Stimulated activated CD8-positive, alpha-beta memory T cell treated with anti-CD3 and anti-CD28 coated beads, Interleukin-12 subunit alpha, Interleukin-12 subunit beta, amount 100 ng/mL, for 24 hours (primary cell): ENCODE measurements at regions not wholly inside any gene's neighbourhood (a gene's known extent, or its start where the extent isn't known, plus 50 kb on each side); places are given as distances from the start of the nearest gene placed in this dataset.
A peak's percentile ranks its signal among the peaks of the same experiment; 100 is the strongest.

Source experiments
- DNase-seq: peaks from one replicate; pipeline ENCODE4 v3.0.0-alpha.2; 2020; ENCODE audit errors: extremely low read depth

- DNase-seq: no peak
Observed at GRCh38 chr13:59348617-59349016, 815.1 kb downstream of the DIAPH3 start.

- DNase-seq: no peak
Observed at GRCh38 chr13:59352600-59352999, 811.1 kb downstream of the DIAPH3 start.

- DNase-seq: no peak
Observed at GRCh38 chr13:59354665-59355369, 808.9 kb downstream of the DIAPH3 start.

GRCh38 chr13:59356607-59357006 lies 807.1 kb downstream of the DIAPH3 start:
- no peak for DNase-seq

GRCh38 chr13:59358014-59358413 lies 805.7 kb downstream of the DIAPH3 start:
- no peak for DNase-seq

- DNase-seq: no peak
Observed at GRCh38 chr13:59360108-59360507, 803.6 kb downstream of the DIAPH3 start.

- DNase-seq: no peak
Observed at GRCh38 chr13:59360916-59361315, 802.8 kb downstream of the DIAPH3 start.

GRCh38 chr13:59363313-59363712 lies 800.4 kb downstream of the DIAPH3 start:
- no peak for DNase-seq

GRCh38 chr13:59363947-59364346 lies 799.8 kb downstream of the DIAPH3 start:
- DNase-seq: no peak

GRCh38 chr13:59364641-59365085 lies 799.1 kb downstream of the DIAPH3 start:
- DNase-seq: no peak

- no peak for DNase-seq
Observed at GRCh38 chr13:59367467-59367866, 796.3 kb downstream of the DIAPH3 start.

- no peak for DNase-seq
Observed at GRCh38 chr13:59367904-59368303, 795.8 kb downstream of the DIAPH3 start.

GRCh38 chr13:59368693-59369092 lies 795.0 kb downstream of the DIAPH3 start:
- no peak for DNase-seq

- no peak for DNase-seq
Observed at GRCh38 chr13:59371229-59371628, 792.5 kb downstream of the DIAPH3 start.

GRCh38 chr13:59373341-59373740 lies 790.4 kb downstream of the DIAPH3 start:
- DNase-seq: no peak

GRCh38 chr13:59374691-59375090 lies 789.0 kb downstream of the DIAPH3 start:
- no peak for DNase-seq

- no peak for DNase-seq
Observed at GRCh38 chr13:59384154-59384553, 779.6 kb downstream of the DIAPH3 start.

GRCh38 chr13:59391696-59392095 lies 772.0 kb downstream of the DIAPH3 start:
- DNase-seq: peak; percentile 5

- no peak for DNase-seq
Observed at GRCh38 chr13:59392328-59392727, 771.4 kb downstream of the DIAPH3 start.

GRCh38 chr13:59394496-59394895 lies 769.2 kb downstream of the DIAPH3 start:
- DNase-seq: no peak

- DNase-seq: no peak
Observed at GRCh38 chr13:59398127-59398526, 765.6 kb downstream of the DIAPH3 start.

GRCh38 chr13:59398661-59399060 lies 765.1 kb downstream of the DIAPH3 start:
- no peak for DNase-seq

- no peak for DNase-seq
Observed at GRCh38 chr13:59399513-59399912, 764.2 kb downstream of the DIAPH3 start.

GRCh38 chr13:59404331-59404730 lies 759.4 kb downstream of the DIAPH3 start:
- no peak for DNase-seq
